Body of pancreas (tissue), 4 donors: ENCODE measurements at regions not wholly inside any gene's neighbourhood (a gene's known extent, or its start where the extent isn't known, plus 50 kb on each side); places are given as distances from the start of the nearest gene placed in this dataset.

Experiments
- POLR2A ChIP-seq, 3 donors: fragments of 450-650 bp; IDR thresholded peaks; one replicate each; pipeline ENCODE4 v1.6.1; 2016; ENCODE audit warnings: antibody characterized with exemption in 3 of 3, mild to moderate bottlenecking in 2 of 3
- TF ChIP-seq, protein P1 (sequence below), 7 experiments: fragments of 450-650 bp in 4 of 7; fragments of 200-600 bp in 3 of 7; sonication (generic) in 3 of 7; IDR thresholded peaks; one replicate each; pipeline ENCODE4 v1.5.1; 2016 to 2019; ENCODE audit warnings: antibody characterized with exemption in 7 of 7

DNA sequence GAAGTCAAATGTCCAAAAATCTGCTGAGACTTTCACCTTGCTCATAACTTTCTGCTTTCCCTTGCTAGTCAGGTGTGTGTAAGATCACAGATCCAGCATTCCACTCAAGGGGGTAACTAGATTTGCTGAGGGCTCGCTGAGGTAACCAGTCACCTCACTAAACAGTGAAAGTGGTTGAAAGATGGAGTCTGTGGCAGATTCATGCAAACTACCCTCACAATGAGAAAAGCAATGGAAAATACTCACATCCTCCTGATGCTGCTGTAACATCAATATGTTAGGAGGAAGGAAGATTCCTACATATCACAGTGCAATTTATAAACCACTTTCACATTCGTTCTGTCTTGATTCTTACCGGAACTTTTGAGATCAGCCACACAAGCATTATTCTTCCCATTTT, 174.3 kb upstream of the BCL6 start:
- TF ChIP-seq POLR2A (IDR thresholded peaks at IDR 0.05), result no peak
- TF ChIP-seq, protein P1, sequence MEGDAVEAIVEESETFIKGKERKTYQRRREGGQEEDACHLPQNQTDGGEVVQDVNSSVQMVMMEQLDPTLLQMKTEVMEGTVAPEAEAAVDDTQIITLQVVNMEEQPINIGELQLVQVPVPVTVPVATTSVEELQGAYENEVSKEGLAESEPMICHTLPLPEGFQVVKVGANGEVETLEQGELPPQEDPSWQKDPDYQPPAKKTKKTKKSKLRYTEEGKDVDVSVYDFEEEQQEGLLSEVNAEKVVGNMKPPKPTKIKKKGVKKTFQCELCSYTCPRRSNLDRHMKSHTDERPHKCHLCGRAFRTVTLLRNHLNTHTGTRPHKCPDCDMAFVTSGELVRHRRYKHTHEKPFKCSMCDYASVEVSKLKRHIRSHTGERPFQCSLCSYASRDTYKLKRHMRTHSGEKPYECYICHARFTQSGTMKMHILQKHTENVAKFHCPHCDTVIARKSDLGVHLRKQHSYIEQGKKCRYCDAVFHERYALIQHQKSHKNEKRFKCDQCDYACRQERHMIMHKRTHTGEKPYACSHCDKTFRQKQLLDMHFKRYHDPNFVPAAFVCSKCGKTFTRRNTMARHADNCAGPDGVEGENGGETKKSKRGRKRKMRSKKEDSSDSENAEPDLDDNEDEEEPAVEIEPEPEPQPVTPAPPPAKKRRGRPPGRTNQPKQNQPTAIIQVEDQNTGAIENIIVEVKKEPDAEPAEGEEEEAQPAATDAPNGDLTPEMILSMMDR (IDR thresholded peaks at IDR 0.05), result no peak
